ENCODE measurements at regions not wholly inside any gene's neighbourhood (a gene's known extent, or its start where the extent isn't known, plus 50 kb on each side); places are given as distances from the start of the nearest gene placed in this dataset.

DNA sequence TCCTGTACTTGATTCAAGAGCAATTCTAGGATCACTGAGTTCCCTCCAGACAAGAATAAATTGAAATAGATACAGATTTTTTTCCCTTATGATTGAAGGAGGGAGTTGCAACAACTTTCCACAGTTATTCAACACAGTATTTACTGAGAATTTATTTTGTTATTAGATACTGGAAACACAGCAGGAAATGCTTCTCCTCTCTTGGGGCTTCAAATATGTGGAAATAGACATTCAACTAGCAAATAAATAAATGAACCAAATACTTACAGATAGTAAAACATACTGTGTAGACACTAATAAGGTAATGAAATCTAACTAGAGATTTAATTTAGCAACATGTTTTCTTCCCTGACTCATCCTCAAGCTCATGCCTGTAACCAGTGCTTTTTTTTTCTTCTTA lies 169.2 kb downstream of the LNPK start:
- DNase-seq (ENCODE audit: low spot score in 2 of 2) = no peak
- H3K4me3 ChIP-seq = no peak overlapping the region
- H3K4me1 ChIP-seq = no peaks in the 10 kb centered on the region
- no peaks in the 10 kb centered on the region for H3K9me3 ChIP-seq
- H3K36me3 ChIP-seq = no peaks in the 10 kb centered on the region
- no peak for TF ChIP-seq POLR2A (IDR thresholded peaks at IDR 0.05)
- TF ChIP-seq POLR2AphosphoS5 (IDR thresholded peaks at IDR 0.05) = no peak
- TF ChIP-seq, protein P1, sequence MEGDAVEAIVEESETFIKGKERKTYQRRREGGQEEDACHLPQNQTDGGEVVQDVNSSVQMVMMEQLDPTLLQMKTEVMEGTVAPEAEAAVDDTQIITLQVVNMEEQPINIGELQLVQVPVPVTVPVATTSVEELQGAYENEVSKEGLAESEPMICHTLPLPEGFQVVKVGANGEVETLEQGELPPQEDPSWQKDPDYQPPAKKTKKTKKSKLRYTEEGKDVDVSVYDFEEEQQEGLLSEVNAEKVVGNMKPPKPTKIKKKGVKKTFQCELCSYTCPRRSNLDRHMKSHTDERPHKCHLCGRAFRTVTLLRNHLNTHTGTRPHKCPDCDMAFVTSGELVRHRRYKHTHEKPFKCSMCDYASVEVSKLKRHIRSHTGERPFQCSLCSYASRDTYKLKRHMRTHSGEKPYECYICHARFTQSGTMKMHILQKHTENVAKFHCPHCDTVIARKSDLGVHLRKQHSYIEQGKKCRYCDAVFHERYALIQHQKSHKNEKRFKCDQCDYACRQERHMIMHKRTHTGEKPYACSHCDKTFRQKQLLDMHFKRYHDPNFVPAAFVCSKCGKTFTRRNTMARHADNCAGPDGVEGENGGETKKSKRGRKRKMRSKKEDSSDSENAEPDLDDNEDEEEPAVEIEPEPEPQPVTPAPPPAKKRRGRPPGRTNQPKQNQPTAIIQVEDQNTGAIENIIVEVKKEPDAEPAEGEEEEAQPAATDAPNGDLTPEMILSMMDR (IDR thresholded peaks at IDR 0.05) = no peak
- intact Hi-C loops (cut with DNase I; ENCODE audit: low total_unique reads) = no loop called here
- H3K27me3 ChIP-seq = no peaks in the 10 kb centered on the region
- no peak overlapping the region for H3K27ac ChIP-seq

DNA sequence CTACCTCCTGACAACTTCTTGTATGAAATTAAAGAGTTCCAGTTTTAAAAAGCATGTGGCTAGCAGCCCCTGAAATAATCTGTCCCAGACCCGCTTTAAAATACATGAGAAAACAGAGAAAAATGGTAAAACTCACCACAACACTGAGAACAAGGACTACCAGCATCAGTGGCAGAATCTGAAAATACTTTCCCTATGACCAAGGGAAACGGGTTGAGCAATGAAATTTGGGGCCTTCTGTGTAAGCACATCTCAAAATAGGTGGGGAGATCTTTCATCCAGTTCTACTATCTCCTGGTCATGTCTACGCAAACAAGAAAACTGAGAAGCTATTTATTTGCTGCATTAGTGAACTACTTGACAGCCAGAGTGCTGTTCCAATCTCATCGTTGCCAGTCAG lies 172.3 kb downstream of the LNPK start:
- no peaks in the 10 kb centered on the region for H3K36me3 ChIP-seq
- TF ChIP-seq POLR2AphosphoS5 (IDR thresholded peaks at IDR 0.05) = no peak
- TF ChIP-seq, protein P1 (IDR thresholded peaks at IDR 0.05) = no peak
- no peak for TF ChIP-seq POLR2A (IDR thresholded peaks at IDR 0.05)
- no peak for DNase-seq (ENCODE audit: low spot score in 2 of 2)
- intact Hi-C loops (cut with DNase I; ENCODE audit: low total_unique reads) = no loop called here
- no peaks in the 10 kb centered on the region for H3K9me3 ChIP-seq
- no peaks in the 10 kb centered on the region for H3K27me3 ChIP-seq
- H3K4me1 ChIP-seq = no peaks in the 10 kb centered on the region
- H3K27ac ChIP-seq = no peak overlapping the region
- no peak overlapping the region for H3K4me3 ChIP-seq

DNA sequence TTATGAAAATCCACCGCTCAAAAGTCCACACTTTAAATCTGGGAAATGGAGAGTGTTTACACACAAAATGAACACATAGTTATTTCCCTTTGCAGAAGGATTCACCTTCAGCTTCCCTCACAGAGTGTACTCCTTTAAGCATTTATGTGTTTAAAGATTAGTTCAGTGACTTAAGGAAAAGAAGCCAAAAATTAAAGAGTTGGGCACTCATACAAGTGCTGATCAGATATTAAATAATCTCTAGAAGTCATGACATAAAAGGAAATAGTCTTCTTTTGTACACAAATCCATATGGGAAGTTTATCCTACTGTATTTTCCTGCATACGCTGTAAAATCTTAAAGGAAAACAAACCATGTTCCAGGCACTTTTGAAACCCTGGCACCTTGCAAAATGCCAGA lies 174.2 kb downstream of the LNPK start:
- Histone ChIP-seq H3K27ac (no peak overlapping the region), H3K9me3 (no peaks in the 10 kb centered on the region), H3K36me3 (no peaks in the 10 kb centered on the region), H3K27me3 (no peaks in the 10 kb centered on the region), H3K4me3 (no peak overlapping the region), H3K4me1 (no peaks in the 10 kb centered on the region)
- TF ChIP-seq POLR2AphosphoS5 (IDR thresholded peaks at IDR 0.05) = no peak
- TF ChIP-seq, protein P1 (IDR thresholded peaks at IDR 0.05) = no peak
- TF ChIP-seq POLR2A (IDR thresholded peaks at IDR 0.05) = no peak
- intact Hi-C loops (cut with DNase I; ENCODE audit: low total_unique reads) = no loop called here
- DNase-seq (ENCODE audit: low spot score in 2 of 2) = no peak

DNA sequence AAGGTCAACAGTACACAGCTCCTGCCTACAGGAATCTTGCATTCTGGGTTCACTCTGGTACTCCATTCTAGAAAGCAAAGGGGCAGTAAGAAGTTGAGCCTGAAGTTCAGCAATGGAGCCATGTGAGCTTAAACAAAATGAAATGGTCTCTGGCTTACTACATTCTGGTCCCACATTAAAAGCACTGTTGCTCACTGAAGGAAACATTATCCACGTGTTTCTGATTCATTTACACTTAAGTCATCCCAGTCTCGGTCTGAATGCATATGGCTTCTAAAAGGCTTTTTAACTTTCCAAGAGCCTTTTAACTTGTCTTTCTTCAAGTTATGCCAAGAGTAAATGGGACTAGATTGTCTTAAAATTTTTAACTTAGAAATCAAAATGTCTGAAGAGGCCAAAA lies 177.8 kb downstream of the LNPK start:
- Histone ChIP-seq H3K4me3 (no peak overlapping the region), H3K27ac (no peak overlapping the region), H3K4me1 (no peaks in the 10 kb centered on the region), H3K36me3 (no peaks in the 10 kb centered on the region), H3K9me3 (no peaks in the 10 kb centered on the region), H3K27me3 (peaks cover 0 to 3% of the 10 kb centered on the region in 2 donors)
- TF ChIP-seq POLR2A (IDR thresholded peaks at IDR 0.05) = no peak
- TF ChIP-seq, protein P1 (IDR thresholded peaks at IDR 0.05) = no peak
- TF ChIP-seq POLR2AphosphoS5 (IDR thresholded peaks at IDR 0.05) = no peak
- DNase-seq (ENCODE audit: low spot score in 2 of 2) = no peak
- intact Hi-C loops (cut with DNase I; ENCODE audit: low total_unique reads) = no loop called here

DNA sequence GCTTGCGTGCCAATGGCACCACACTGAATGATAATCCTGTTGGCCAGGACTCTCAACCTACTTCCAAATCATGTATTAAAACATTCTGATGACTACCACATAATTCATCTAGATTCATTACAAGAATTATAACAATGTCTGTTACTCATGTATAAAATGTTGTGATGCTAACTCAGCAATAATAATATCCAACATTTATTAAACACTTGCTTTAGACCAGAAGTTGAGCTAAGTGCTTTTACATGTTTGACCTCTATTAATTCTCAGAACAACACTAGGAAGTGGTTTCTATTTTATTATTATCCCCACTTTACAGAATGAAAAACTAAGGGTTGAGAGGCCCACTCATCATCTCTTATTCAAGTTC lies 178.4 kb downstream of the LNPK start:
- H3K9me3 ChIP-seq = no peaks in the 10 kb centered on the region
- H3K36me3 ChIP-seq = no peaks in the 10 kb centered on the region
- DNase-seq (ENCODE audit: low spot score in 2 of 2) = no peak
- no peak overlapping the region for H3K4me3 ChIP-seq
- no peak overlapping the region for H3K27ac ChIP-seq
- no peaks in the 10 kb centered on the region for H3K4me1 ChIP-seq
- H3K27me3 ChIP-seq = peaks cover 0 to 3% of the 10 kb centered on the region in 2 donors
- intact Hi-C loops (cut with DNase I; ENCODE audit: low total_unique reads) = no loop called here
- TF ChIP-seq, protein P1 (IDR thresholded peaks at IDR 0.05) = no peak
- no peak for TF ChIP-seq POLR2A (IDR thresholded peaks at IDR 0.05)
- TF ChIP-seq POLR2AphosphoS5 (IDR thresholded peaks at IDR 0.05) = no peak
